NK-92 treated with Interleukin-12 subunit alpha and Interleukin-12 subunit beta, amount 100 ng/mL, for 24 hours (cell line): ENCODE measurements at regions not wholly inside any gene's neighbourhood (a gene's known extent, or its start where the extent isn't known, plus 50 kb on each side); places are given as distances from the start of the nearest gene placed in this dataset.
"Not testable (repeated sequence)": the region's sequence is repeated elsewhere in the genome, so short reads cannot be mapped to it uniquely, and the experiment has no call there.

Experiments used
- DNase-seq: peaks from one replicate; lab custom pipeline; 2025; lab: John Stamatoyannopoulos, UW

DNA sequence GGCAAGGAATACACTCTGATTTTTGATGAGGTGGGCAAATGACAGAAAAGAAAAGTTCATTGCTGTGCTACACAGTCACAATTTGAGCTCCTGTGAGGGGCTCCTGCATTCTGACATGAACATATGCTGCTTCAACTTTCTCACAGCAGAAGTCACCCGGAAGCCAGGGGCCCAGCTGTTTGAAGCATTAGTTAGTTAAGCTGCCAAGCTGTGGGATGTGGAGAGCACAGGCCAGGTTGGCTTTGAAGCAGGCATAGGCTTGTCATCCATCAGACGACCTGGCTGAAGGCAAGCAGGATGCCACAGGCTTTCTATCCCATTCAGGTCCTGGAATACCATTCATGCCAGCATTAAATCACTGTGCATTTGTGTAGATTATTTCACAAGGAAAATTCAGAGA is 63.1 kb downstream of the MTNR1B start:
- DNase-seq = no peak

DNA sequence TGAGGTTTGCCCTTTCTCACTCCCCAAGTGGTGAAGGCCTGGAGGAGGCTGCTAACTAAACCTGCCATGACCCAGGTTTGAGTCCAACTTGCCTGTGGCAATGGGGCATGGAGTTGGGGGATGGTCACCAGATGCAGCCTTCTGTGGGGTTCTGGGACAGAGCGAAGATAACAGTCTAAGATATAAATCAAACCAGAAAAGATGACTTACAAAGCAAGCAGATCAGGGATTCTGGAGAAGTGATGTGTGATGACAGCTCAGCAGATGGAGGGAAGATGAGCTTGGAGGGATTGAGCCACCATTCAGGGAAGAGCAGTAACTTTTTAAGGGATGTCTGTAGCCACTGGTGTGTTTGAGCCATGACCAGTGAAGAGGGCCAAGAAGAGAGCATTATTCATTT is 63.6 kb downstream of the MTNR1B start:
- DNase-seq = no peak

DNA sequence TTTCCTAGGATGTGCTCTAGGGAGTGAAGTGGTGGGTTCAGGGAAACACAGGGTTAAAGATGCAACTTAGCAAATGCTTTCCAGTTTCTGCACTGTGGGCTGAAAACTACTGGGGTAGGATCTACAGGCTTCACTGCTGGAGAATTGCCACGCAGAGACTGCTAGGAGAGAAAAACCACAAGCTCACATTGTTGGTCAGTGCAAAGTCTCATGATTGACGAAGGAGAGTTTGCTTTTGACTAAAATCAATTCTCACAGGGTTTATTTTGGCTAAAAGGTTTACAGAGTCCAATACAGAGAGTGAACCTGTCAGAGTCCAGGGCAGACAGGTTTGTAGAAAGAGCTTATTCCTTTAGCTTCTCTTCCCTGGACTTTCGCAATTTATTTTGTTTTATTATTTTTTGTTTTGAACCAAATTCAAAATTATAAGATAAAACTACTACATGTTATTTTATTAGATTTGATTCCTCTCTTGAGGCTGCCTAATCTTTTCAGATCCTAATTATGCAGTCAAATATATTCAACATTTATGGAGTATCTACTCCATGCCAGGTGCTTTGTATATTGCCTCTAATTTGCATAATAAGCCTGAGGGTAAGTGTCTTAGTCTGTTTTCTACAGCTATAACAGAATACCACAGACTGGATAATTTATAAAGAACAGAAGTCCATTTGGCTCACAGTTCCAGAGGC is 64.7 kb downstream of the MTNR1B start:
- no peak for DNase-seq

DNA sequence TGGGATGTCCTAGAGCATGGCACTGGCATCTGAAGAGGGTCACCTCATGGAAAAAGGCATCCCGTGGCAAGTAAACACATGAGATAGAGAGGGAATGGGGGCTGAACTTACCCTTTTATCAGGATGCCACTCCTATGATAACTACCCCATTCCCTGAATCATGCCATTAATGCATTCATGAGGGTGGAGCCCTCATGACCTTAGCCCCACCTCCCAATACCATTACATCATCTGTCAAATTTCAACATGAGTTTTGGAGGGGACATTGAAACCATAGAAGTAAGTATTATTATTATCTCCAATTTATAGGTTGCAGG is 65.2 kb downstream of the MTNR1B start:
- no peak for DNase-seq

DNA sequence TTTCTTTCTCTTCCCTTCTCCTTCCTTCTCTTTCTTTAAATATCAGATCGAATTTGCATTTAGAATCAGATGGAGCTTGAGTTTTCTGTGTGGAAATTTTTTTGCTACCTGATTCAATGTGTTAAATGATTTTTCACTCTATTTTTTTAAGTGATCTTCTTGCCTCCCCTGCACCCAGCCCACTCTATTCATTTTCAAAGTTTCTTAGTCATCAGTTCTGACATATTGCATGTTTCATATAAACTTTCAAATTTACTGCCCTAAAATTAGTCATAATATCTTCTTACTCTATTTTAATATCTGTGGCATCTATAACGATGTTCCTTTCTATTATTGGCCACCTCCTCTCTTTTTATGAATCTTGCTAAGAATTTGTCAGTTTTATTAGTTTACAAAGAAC is 69.1 kb downstream of the MTNR1B start:
- DNase-seq = no peak

DNA sequence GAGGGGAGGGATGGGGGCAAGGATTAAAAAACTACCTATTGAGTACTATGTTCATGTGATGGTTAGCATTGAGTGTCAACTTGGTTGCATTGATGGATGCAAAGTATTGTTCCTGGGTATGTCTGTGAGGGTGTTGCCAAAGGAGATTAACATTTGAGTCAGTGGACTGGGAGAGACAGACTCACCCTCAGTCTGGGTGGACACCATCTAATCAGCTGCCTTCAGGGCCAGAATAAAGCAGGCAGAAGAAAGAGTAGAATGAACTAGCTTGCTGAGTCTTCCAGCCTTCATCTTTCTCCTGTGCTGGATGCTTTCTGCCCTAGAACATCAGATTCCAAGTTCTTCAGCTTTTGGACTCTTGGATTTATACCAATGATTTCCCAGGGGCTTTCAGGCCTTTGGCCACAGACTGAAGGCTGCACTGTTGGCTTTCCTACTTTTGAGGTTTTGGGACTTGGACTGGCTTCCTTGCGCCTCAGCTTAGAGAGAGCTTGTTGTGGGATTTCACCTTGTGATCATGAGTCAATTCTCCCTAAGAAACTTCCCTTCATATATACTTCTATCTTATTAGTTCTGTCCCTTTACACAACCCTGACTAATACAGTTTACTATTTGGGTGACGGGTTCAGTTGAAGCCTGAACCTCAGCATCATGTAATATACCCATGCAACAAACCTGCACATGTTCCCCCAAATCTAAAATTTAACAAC is 70.2 kb downstream of the MTNR1B start:
- no peak for DNase-seq

DNA sequence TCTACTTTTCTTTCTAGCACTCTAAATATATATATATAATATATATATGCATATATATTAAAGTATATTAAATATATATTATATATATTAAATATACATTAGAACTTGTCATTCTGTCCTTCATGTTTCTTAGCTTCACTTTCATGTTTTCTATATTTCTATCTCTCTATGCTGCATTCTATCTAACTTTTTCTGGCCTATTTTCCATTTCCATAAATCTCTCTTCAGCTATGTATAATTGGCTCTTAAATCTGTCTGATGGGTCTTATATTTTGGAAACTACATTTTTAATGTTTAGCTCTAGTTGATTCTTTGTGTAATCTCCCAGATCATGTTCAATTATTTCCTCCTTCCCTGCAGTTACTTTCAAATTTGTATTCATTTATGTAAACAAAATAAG is 72.2 kb downstream of the MTNR1B start:
- DNase-seq = no peak

DNA sequence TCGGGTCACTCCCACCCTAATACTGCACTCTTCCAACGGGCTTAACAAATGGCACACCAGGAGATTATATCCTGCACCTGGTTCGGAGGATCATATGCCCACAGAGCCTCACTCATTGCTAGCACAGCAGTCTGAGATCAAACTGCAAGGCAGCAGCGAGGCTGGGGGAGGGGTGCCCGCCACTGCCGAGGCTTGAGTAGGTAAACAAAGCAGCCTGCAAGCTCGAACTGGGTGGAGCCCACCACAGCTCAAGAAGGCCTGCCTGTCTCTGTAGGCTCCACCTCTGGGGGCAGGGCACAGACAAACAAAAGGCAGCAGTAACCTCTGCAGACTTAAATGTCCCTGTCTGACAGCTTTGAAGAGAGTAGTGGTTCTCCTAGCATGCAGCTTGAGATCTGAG is 73.7 kb downstream of the MTNR1B start:
- DNase-seq = not testable (repeated sequence)

DNA sequence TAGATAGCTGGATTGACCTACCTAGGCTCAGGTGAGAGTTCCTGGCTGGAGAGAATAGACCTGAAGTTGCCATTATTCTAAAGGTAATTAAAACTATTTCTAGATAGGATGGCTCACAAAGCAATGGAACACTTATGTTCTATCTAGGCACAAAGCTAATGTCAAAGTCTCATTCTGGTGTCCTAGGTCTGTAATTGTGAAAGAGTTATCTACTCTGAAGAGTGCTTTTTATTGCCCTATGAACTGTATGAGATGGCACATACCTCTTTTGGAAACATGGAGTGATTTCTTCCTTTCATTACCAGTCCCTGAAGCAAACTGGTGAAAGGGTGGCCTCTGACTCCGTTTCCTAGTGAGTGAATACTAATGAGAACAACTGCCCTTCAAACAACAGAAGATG is 80.3 kb downstream of the MTNR1B start:
- no peak for DNase-seq

DNA sequence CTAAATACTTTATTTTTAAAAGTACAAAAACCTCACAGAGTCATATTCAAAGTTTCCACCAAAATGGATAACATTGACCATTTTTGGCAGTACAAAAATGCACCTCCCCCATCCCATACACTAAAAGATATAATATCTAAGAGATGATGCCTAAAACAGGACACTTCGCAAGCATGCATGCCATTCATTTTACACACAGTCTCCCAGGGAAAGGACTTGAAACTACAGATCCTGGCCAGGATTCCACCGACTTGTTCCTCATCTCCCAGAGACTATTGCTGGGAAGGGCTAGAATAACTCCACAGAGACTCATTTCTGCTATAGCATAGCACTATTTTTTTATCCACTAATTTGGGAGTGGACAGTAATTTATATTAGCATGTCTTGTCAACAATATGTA is 81.7 kb downstream of the MTNR1B start:
- no peak for DNase-seq

DNA sequence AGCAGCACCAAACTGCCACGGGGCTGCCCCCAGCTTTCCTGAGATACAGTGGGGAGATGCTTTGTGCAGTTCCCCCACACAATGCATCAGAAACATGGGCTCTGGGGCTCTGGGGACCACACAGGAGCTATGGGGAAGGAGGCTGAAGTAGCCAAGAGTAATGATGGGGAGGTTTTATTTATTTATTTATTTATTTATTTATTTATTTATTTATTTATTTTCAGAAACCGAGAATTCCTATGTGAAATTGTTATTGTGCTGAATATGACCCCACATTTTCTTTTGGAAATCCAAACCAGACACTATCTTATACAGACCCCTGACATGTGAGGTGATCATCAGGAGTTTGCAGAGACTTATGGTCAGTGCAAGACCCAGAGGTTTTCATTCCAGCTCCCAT is 84.4 kb downstream of the MTNR1B start:
- no peak for DNase-seq

DNA sequence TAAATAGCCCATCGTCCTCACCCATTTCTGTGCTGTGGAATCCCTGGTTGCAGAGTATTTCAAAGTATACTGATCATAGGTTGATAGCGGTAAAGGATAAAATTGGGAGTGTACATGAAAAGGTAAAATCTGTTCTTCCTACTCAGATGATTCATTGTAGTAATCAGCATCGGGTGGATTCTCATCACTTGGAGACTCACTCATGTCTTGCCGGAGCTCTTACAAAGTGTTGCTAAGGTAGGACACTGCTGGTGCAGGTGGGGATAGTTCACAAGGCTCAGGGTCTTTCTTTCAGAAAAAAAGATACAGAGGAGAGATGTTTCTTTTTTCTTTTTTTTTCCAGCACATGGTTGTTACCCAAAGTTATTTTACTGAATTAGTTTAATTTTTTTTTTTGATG is 84.8 kb downstream of the MTNR1B start:
- DNase-seq = no peak

DNA sequence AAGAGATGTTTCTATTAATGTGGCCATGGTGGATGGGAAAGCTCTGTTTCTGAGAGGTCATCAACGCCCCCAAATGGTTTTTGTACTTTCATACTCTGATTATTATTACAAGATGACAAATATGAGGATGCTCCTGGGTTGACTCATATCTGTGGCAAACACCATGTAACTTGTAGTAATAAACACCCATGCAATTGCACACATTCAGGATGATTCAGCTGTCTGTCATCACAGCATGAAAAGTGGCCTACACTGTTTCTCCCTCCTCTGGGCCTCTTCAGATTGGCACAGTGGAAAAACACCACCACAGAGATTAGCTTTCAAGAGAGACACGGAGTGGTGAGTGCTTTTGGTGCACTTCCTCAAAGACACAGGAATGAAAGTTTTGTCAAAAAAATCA is 85.4 kb downstream of the MTNR1B start:
- DNase-seq = peak; percentile 24

DNA sequence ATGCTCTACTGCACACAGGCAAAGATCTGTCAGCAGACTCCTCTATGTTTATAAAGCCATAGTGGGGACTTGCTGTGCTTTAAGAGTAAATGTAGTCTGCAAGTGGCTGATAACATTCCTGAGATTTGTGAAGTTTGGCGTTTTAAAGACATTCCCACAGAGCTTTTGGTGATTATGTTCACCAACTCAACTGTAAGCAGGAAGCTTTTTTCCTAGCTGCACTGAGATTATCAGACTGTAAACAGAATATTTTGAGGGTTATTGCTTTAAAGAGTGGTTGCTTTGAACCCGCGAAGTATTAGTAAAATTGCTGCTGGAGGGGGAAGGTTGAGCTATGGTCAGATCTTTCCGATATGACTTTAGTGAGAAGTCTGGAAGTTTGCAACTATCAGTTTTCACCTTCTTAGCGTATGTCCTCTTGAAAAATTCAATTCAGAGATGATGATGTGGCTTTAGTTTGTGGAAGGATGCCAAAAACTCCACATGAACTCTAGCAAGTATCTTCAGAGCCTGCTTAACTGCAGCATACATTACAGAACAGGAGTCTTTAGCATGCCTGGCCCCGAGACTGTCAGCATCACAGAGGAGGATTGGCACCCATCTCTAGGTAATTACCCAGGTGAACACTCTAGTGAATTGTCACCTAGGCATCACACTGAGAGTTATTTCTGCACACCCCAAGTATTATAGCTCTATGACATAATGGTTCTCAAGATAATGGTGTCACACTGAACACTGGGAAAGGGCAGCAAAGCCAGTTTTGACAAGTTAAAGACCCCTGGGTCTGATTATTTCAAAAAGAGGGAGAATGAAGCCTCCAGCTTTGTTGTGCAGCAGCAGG is 89.9 kb downstream of the MTNR1B start:
- no peak for DNase-seq

DNA sequence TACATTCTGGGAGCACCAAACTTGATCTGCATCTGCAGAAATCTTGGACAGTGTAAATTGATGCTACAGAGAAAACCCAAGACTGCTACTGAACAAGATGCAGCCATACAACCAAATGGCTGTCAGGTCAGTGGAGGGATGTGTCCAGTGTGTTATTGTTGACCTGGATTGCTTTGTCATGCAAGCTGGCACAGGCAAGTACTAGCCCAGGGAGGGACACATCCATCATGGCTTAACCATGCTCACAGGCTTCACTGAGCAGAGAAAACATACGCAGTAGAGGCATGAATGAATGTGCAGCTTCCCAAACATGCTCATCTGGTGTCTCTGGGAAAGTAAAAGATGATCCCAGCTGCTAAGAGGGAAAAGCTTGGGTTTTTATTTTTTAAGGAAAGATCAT is 93.6 kb downstream of the MTNR1B start:
- DNase-seq = no peak

DNA sequence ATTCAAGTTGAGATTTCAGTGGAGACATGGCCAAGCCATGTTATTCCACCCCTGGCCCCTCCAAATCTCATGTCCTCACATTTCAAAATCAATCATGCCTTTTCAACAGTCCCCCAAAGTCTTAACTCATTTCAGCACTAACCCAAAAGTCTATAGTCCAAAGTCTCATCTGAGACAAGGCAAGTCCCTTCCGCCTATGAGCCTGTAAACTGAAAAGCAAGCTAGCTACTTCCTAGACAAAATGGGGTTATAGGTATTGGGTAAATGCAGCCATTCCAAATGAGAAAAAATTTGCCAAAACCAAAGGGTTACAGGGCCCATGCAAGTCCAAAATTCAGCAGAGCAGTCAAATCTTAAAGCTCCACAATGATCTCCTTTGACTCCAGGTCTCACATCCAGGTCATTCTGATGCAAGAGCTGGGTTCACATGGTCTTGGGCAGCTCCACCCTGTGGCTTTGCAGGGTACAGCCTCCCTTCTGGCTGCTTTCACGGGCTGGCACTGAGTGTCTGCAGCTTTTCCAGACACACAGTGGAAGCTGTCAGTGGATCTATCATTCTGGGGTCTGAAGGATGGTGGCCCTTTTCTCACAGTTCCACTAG is 95.7 kb downstream of the MTNR1B start:
- DNase-seq = not testable (repeated sequence)

DNA sequence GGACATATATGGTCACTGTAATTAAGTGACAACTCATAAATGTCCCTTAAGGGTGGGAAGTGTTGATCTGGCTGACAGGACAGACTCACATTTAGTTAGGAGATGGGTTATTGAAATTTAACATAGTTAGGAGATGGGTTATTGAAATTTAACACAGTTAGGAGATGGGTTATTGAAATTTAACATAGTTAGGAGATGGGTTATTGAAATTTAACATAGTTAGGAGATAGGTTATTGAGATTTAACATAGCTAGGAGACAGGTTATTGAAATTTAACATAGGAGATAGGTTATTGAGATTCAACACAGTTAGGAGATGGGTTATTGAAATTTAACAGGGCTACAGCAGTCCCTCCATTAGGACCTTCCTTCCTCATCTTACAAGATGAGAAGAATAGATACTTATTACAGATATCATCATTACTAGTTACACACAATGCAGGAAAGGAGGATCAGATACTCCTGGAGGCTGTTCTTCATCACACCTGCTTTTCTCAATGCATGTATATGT is 98.5 kb downstream of the MTNR1B start:
- no peak for DNase-seq

DNA sequence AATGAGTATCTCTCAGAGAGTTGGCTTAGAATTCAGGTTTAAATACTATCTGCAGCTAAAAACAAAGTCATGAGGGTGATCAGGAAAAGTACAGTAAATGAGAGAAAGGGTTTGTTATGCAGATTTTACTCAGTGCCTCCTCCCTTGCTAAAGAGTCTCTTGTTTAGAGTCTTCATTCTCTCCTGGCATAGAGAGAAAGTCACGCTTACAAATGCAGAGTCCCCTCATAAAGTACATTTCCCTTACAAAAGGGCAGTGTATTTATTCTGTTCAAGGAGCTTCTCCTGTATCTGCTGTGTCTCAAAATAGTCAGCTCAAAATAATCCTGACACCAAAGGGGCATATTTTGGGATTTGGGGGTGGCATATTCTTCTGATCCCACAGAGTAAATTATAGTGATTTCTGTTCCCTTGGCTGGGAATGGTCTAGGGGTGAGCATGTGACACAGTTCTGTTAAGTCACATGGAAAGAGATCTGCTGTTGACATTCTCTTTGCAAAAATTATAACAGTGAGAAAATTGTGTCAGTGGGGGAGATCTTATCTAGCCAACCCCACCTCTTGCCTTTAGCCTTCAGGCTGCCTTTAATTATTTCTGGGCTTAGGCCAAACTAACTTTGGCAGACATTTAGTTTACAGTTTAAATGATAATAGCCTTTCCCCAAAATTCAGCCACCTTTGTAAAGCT is 102.9 kb downstream of the MTNR1B start:
- no peak for DNase-seq

DNA sequence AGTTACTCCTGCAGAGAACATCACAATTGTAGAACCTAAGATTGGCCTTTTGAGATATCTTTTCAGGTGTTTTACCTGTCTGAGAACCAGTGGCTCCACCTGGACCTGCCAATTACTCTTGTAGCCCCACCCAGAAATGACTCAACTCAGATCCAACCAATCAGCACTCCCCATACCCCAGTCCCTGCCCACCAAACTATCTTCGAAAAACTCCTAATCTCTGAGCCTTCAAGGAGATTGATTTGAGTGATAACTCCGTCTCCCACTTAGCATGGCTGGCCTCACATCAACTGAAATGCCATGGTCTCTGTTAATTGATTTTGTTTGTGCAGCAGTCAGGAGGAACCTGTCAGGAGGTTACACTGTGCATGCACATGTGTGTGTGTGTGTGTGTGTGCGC is 103.6 kb downstream of the MTNR1B start:
- no peak for DNase-seq

DNA sequence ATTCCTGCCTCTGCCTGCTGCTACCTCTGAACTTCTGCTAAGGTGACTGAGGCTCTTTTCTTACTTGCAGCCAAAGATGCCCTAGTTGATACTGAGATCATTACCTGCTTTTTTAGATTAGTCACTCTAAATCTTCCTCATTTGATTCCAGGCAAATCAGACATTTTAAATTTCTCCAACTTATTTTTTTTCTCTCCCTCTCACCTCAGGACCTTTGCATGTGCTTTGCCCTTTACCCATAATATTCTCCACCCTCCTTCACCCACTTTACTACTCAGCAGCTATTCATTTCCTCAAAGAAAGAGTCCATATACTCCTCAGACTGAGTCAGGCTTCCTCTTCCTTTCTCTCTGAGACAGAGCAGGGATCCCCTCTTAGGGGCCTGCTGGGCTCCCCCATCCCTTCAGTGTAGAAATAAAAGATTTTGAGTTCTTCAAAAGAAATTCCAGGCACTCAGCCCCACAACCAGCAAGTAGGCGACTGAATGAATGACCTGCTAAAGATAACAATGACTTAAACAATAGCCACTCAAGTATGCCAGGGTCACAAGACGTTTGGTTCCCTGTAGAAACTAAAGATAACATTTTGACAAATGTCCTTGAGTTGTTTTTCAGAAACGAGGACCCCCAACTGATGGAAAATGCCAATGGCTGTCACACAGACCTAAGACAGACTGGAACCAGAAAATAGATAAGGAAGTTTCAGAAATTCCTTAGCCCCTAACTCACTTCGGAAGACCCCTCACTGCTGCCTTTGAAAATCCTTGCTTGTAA is 104.2 kb downstream of the MTNR1B start:
- no peak for DNase-seq

DNA sequence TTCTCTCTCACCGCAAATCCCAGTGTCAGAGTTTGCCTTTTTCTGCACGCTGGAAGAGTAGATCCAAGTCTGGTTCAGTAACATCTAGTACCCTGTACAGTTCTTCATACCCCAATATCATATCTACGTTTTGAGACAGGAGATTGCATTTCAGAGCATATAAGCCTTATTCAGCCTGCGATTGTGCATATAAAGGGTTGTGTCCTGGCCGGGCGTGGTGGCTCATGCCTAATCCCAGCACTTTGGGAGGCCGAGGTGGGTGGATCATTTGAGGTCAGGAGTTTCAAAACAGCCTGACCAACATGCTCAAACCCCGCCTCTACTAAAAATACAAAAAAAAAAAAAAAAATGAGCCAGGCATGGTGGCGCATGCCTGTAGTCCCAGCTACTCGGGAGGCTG is 104.9 kb downstream of the MTNR1B start:
- no peak for DNase-seq
